MCF 10A (cell line): ENCODE measurements at regions not wholly inside any gene's neighbourhood (a gene's known extent, or its start where the extent isn't known, plus 50 kb on each side); places are given as distances from the start of the nearest gene placed in this dataset.

Source experiments
- BruUV-seq: library from RNA; stranded (reverse); fragments of 400-500 nt; replicated peaks from 2 replicates; lab custom pipeline; 2021; lab: Mats Ljungman, UMichigan
- CTCF ChIA-PET: fragments of 300-600 bp; sonication (Branson Sonifier 250); formaldehyde crosslinking; extraction: SDS; loops from one replicate; lab custom pipeline; 2021; ENCODE audit warnings: antibody characterized with exemption, inconsistent platforms; lab: Yijun Ruan, JAX
- POLR2A ChIA-PET: fragments of 300-600, 350-650 bp; sonication (Branson Sonifier 250); formaldehyde crosslinking; extraction: SDS; loops from one replicate; lab custom pipeline; 2020; ENCODE audit warnings: antibody characterized with exemption, inconsistent platforms; lab: Yijun Ruan, JAX
- DNase-seq: peaks from one replicate; pipeline ENCODE4 v3.0.0-alpha.2; 2018; ENCODE audit not compliant: unreplicated experiment
- H3K27ac Mint-ChIP-seq: one replicate; pipeline ENCODE4 v1.8.0; 2022; ENCODE audit warnings: mild to moderate bottlenecking, low read depth, mixed read lengths; ENCODE audit not compliant: unreplicated experiment
- H3K27me3 Mint-ChIP-seq: one replicate; pipeline ENCODE4 v1.8.0; 2022; ENCODE audit warnings: mixed read lengths; ENCODE audit not compliant: insufficient read depth, unreplicated experiment
- H3K36me3 Mint-ChIP-seq: one replicate; pipeline ENCODE4 v1.8.0; 2022; ENCODE audit warnings: mild to moderate bottlenecking, moderate library complexity, mixed read lengths; ENCODE audit not compliant: insufficient read depth, unreplicated experiment
- H3K4me1 Mint-ChIP-seq: one replicate; pipeline ENCODE4 v1.8.0; 2022; ENCODE audit warnings: mixed read lengths; ENCODE audit not compliant: insufficient read depth, unreplicated experiment
- H3K4me3 Mint-ChIP-seq: one replicate; pipeline ENCODE4 v1.8.0; 2022; ENCODE audit warnings: mild to moderate bottlenecking, moderate library complexity, mixed read lengths; ENCODE audit not compliant: unreplicated experiment
- H3K9me3 Mint-ChIP-seq: one replicate; pipeline ENCODE4 v1.8.0; 2022; ENCODE audit warnings: mixed read lengths; ENCODE audit not compliant: unreplicated experiment
- CTCF ChIP-seq: fragments of 200-600 bp; IDR thresholded peaks from one replicate; pipeline ENCODE4 v1.8.0; 2022; ENCODE audit warnings: antibody characterized with exemption, mild to moderate bottlenecking; ENCODE audit not compliant: unreplicated experiment
- intact Hi-C: fragments of 100-400 bp; cut with micrococcal nuclease; formaldehyde crosslinking; loops from 2 replicates; pipeline ENCODE4 v1.14.1; 2022

GRCh38 chr5:52603778-52604554, 183.8 kb upstream of the ITGA1 start:
- DNase-seq, result no peak
- Mint-ChIP-seq H3K27me3 (peaks cover 70% of the 10 kb centered on the region), H3K4me3 (no peak overlapping the region), H3K9me3 (no peaks in the 10 kb centered on the region), H3K4me1 (no peaks in the 10 kb centered on the region), H3K27ac (no peak overlapping the region), H3K36me3 (no peaks in the 10 kb centered on the region)
- BruUV-seq, result no TSS peak
- no peak for TF ChIP-seq CTCF
- CTCF ChIA-PET, result no interaction called here
- POLR2A ChIA-PET, result no interaction called here
- intact Hi-C loops, result no loop called here

GRCh38 chr5:52605317-52606313, 182.1 kb upstream of the ITGA1 start:
- Mint-ChIP-seq H3K27ac (no peak overlapping the region), H3K27me3 (peaks cover 69% of the 10 kb centered on the region), H3K4me1 (no peaks in the 10 kb centered on the region), H3K4me3 (no peak overlapping the region), H3K9me3 (no peaks in the 10 kb centered on the region), H3K36me3 (no peaks in the 10 kb centered on the region)
- intact Hi-C loops, result no loop called here
- no peak for TF ChIP-seq CTCF
- ChIA-PET CTCF (interaction anchor here (0.6 to 0.7 kb wide), 2 partner anchors 1135 to 1145 kb away, joined by 3 to 6 read pairs; no protein-coding TSS in a partner anchor), POLR2A (no interaction called here)
- no TSS peak for BruUV-seq
- no peak for DNase-seq

- Mint-ChIP-seq H3K4me3 (no peak overlapping the region), H3K9me3 (no peaks in the 10 kb centered on the region), H3K27me3 (peaks cover 75% of the 10 kb centered on the region), H3K27ac (no peak overlapping the region), H3K4me1 (no peaks in the 10 kb centered on the region), H3K36me3 (no peaks in the 10 kb centered on the region)
- ChIA-PET POLR2A (no interaction called here), CTCF (interaction anchor here (0.6 kb wide), 1 partner anchor 12 kb away, joined by 3 read pairs; no protein-coding TSS in a partner anchor)
- no TSS peak for BruUV-seq
- no peak for DNase-seq
- TF ChIP-seq CTCF, result no peak
- intact Hi-C loops, result no loop called here
Measured at GRCh38 chr5:52607227-52607824, 180.4 kb upstream of the ITGA1 start.
